HG02870 (cell line): ENCODE measurements at regions not wholly inside any gene's neighbourhood (a gene's known extent, or its start where the extent isn't known, plus 50 kb on each side); places are given as distances from the start of the nearest gene placed in this dataset.

Experiments
- ATAC-seq: cut with Tn5 transposase; IDR thresholded peaks from one replicate; pipeline ENCODE4 v1.9.1; 2021; ENCODE audit warnings: mild to moderate bottlenecking, moderate library complexity; ENCODE audit not compliant: unreplicated experiment

GRCh38 chr13:47632311-47632710 is 368.8 kb downstream of the SUCLA2 start:
- no peak for ATAC-seq

GRCh38 chr13:47628666-47629065 is 372.4 kb downstream of the SUCLA2 start:
- ATAC-seq, result no peak

GRCh38 chr13:47623862-47624261 is 377.2 kb downstream of the SUCLA2 start:
- no peak for ATAC-seq

- no peak for ATAC-seq
These were observed 379.1 kb downstream of the SUCLA2 start for GRCh38 chr13:47621931-47622330.

- ATAC-seq, result no peak
These were observed 389.3 kb downstream of the SUCLA2 start for GRCh38 chr13:47611664-47612288.

DNA sequence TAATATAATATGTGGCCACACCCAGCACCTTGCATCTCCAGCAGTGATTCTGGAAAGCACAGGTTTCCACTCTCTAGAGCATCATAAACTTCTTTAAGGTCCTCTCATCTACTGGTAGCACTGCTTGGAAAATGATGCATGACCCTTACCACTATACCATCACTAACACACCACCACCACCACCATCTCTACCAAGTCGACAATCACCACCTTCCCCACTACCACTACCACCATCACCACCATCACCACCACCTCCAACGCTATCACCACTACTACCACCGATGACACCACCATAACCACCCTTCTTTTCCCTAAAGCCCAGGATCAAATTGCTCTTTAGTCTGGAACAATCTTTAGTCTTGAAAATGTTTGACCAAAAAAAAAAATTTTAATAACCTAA is 390.4 kb downstream of the SUCLA2 start:
- no peak for ATAC-seq

GRCh38 chr13:47603365-47603764 is 397.7 kb downstream of the SUCLA2 start:
- no peak for ATAC-seq

GRCh38 chr13:47598340-47598911 is 402.6 kb downstream of the SUCLA2 start:
- ATAC-seq, result no peak

- ATAC-seq, result no peak
These were observed 406.2 kb downstream of the SUCLA2 start for GRCh38 chr13:47594833-47595232.

- no peak for ATAC-seq
These were observed 408.8 kb downstream of the SUCLA2 start for GRCh38 chr13:47592256-47592655.

DNA sequence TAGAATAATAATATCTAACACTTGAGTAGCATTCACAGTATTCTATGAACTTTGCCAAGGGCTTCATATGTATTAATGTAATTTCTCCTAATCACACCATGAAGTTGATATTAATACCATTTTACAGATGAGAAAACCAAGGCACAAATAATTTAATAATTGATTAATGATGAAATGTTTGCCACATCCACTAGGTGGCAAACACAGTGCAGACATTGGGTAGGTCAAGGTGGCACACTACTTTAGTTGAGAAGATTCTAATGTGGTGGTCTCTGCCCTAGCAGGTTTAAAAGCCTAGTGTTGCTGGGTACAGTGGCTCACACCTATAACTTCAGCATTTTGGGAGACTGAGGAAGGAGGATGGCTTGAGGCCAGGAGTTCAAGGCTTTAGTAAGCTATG is 412.4 kb downstream of the SUCLA2 start:
- no peak for ATAC-seq

- no peak for ATAC-seq
These were observed 428.7 kb downstream of the SUCLA2 start for GRCh38 chr13:47572375-47572774.

GRCh38 chr13:47564041-47564440 is 437.0 kb downstream of the SUCLA2 start:
- no peak for ATAC-seq

DNA sequence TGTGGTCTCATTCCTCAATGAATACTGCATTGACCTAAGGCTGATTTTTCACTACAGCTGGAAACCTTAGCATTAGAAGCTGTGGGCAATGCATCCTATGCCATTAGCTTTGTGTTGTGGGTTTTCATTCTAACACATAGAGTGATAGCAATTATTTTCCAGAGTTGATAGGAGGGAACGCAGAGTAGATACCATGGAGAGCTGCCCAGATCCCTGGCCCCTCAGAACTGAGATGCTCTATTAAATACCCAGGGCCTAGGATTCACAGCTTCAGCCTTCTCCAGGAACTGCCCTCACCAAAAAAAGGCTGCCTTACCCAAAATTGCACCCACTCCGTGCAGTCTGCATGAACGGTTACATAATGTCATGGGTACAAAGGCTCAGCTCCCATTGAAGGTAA is 444.4 kb downstream of the SUCLA2 start:
- ATAC-seq, result no peak

GRCh38 chr13:47555235-47555634 is 445.8 kb downstream of the SUCLA2 start:
- ATAC-seq, result no peak

DNA sequence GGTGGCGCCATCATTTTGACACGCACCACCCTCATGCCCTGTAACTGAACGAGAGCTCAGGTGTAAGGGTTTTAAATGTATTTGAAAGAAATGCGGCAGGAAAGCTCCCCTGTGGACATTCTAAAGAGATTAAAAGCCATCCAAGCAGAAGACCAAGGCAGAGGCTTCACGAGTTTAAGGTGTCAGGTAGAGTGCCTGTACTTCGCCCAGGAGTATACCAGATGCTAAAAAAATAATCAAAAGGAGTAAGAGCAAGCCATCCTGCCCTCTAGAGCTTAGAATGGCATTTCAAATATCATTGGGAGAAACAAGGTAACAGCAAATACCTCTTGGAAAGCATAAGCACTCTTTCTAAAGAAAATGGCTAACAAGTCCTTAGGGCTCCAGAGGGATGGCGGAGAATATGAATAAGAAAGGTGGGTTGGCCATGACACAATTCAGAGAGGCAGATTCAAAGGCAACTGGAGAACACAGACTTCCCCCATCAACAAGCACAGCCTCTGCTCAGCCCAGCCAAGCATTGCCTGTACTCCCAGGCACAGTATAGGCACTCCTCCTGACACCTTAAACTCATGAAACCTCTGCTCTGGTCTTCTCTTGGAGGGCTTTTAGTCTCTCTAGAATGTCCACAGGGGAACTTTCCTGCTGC is 447.6 kb downstream of the SUCLA2 start:
- no peak for ATAC-seq

GRCh38 chr13:47549219-47549752 is 451.8 kb downstream of the SUCLA2 start:
- no peak for ATAC-seq

GRCh38 chr13:47548294-47548840 is 452.7 kb downstream of the SUCLA2 start:
- ATAC-seq, result no peak

- no peak for ATAC-seq
These were observed 454.5 kb downstream of the SUCLA2 start for GRCh38 chr13:47546391-47547225.

DNA sequence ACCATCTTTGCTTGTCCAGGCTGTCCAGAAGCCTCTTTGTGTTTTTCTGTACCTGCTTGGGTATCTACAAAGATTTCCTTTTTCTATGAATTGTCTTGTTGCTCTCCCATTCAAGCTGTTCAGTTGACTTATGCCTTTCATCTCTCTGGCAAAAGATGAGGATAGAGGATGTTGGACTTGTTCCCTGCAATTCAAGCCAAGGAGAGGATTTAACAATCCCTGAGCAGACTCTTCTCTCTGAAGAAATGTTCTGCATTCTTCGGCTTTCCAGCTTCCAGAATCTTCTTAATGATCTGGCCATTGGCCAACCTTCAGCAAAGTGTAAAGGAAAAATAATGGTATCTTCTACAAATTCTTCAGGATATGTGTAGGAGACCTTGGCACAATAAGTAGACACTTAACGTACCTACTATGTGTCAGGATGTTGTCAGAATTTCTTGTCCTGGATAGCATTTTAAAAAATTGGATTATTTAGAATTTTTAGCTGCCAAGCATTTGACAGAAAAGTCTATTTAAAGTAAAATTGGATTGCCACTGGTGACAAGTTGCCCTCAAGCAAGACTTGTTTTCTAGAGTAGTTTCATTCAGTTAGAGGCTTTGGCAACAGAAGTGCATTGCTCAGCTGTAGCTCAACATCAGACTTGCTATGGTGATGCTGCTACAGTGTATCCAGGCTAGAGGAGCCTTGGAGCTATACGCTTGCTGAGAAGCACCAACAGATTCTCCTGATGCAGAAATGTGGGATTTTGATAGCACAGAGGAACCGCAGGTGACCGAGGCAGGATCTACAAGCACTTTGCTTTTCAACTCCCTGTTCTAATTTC is 455.7 kb downstream of the SUCLA2 start:
- no peak for ATAC-seq
